ENCODE measurements at regions not wholly inside any gene's neighbourhood (a gene's known extent, or its start where the extent isn't known, plus 50 kb on each side); places are given as distances from the start of the nearest gene placed in this dataset.
"Not testable (repeated sequence)": the region's sequence is repeated elsewhere in the genome, so short reads cannot be mapped to it uniquely, and the experiment has no call there.

DNA sequence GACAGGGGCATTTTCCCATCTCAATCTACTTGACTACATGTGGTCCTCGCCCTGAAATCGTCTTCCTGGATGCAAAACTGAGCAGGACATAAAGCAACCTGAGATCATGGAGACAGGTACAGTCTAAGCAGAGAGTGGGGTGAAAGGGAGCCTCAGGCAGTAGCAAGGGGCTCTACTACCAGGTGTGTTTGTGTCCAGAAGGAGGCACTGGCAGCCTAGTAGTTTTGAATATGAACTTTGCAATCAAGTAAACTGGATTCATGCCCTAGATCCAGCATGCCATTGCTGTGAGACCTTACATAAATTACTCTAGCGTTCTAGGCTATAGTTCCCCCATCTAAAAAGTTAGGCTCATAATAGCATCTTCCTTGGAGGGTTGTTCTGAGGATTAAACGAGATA is 147.4 kb downstream of the TXNL1 start:
- FAIRE-seq (no peak), DNase-seq (ENCODE audit: insufficient read length, low spot score) (no peak)

DNA sequence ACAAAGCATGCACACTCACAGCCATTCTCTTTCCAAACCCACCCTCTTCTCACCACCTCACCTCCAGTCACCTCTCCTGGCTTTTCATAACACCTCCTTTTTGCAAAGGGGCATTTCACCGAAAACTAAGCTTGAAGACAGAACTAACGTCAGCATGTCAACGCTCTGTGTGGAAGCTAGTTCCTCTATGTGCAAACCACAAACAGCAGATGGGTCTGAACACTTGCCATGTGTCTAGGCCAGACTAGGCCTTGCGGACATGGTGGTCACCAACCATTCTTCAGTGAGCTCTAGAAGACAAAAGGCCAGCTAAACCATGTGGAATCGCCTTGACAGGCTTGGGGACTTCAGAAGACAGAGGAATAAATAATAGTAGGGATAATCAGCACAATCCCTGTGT is 148.5 kb downstream of the TXNL1 start:
- FAIRE-seq (no peak), DNase-seq (ENCODE audit: insufficient read length, low spot score) (no peak)

DNA sequence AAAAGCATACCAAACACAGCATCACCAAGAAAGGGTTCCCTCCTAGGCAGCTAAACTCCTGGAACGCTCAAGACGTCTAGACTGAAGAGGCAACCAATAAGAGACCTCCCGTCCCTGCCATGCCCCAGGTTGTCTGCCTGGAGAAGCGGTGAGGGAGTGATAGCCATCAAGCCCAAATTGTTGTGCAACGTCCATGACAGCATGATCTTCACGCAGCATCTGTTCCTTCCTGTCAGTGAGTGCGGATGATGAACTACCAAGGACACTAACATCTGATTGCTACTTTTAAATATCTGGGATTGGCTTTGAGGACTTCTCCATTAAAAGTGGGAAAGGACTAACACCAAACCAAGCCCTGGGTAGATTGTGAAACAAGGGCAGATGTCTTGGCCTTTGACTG is 149.7 kb downstream of the TXNL1 start:
- FAIRE-seq = no peak
- DNase-seq (ENCODE audit: insufficient read length, low spot score) = no peak

DNA sequence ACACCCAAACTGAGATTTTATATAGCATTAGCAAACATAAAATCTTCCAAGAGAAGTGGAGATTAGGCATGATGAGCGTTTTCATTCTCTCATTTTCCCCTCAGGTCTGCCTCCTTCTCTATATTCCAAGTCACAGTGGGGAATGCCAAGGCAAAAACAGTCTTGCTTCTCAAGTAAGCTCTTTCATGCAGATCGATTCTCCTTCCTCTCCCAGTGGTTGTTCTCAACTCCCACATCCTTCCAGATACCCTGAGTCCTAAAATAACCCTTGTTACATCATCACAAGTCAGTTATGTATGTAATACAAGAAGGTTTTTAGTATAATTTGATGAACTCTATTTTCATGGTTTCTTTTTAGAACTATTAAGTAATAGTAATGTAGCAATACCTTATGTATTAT is 150.6 kb downstream of the TXNL1 start:
- FAIRE-seq = no peak
- DNase-seq (ENCODE audit: insufficient read length, low spot score) = no peak

DNA sequence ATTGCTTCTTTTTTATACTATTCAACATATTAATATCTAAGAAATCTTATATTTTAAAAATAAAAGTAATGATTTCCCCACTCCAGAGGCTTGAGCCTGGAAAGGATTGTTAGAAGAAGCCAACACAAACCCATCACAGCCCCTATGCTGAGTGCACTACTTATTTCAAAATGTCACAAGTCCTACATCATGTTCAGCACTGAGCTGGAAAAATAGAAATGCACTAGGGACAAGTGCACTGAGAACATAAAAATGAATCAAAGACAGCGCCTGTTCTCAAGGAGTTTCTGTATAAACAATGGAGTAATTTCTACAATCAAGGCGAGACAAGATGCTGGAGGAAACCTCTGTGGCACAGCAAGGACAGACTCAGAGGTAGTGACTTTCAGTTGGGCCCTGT is 155.0 kb downstream of the TXNL1 start:
- FAIRE-seq = no peak
- DNase-seq (ENCODE audit: insufficient read length, low spot score) = no peak

DNA sequence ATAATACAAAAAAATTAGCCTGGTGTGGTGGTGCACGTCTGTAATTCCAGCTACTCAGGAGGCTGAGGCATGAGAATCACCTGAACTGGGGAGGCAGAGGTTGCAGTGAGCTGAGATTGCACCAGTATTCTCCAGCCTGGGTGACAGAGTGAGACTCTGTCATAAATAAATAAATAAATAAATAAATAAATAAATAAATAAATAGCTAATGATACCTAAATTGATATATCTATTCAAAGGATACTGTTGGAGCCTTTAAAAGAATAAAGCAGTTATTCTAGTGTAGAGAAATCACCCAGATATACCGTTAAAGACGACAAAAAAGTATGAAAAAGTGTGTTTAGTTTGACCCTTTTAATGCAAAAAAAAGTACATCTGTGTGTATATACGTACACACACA is 155.6 kb downstream of the TXNL1 start:
- not testable (repeated sequence) for FAIRE-seq; DNase-seq (ENCODE audit: insufficient read length, low spot score)

DNA sequence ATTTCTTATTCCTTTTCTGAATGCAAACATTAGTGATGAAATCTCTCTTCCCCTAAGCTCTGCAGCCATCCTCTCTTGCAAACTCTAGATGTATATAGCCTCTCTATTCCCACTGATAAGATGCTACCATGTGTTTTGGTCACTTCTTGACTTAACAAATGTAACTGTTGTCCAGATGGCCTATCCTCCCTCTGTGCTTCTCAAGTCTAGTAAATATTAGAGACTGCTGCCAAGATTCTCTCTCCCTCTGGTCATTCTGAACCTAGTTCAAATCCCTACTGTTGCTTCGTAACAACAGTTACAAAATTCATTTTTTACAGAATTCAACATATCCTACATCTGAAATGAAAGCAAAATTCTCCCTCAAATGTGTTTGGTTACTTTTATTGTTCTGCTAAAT is 156.6 kb downstream of the TXNL1 start:
- no peak for DNase-seq (ENCODE audit: insufficient read length, low spot score)
- no peak for FAIRE-seq

DNA sequence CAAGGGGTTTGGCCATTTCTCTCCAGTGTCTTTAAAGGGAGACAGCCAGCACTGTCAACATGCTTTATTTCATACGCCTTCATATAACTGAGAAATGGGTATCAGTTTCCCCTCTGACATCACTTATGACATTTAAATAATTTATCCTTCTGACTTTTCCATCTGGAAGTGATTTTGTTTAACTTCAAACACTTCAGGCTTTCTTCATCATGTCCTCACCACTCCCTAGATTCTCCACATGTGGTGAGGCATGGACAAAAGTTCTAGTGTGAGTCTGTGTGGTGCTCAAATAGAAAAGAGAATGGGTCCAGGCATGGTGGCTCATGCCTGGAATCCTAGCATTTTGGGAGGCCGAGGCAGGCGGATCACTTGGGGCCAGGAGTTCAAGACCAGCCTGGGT is 158.6 kb downstream of the TXNL1 start:
- no peak for FAIRE-seq
- DNase-seq (ENCODE audit: insufficient read length, low spot score) = no peak

DNA sequence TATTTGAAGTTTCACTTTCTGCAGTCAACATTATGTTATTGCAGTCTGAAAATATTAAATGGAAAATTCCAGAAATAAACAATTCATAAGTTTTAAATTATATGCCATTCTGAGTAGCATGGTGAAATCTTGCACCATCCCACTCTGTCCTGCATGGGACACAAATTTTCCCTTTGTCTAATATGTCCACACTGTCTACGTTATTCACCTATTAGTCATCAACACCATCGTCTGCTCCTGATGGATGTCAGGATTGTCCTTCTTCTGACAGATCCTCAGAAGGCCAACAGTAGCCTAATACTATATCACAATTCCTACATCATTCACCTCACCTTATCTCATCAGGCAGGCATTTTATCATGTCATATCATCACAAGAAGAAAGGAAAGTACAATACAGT is 163.1 kb downstream of the TXNL1 start:
- FAIRE-seq = no peak

DNA sequence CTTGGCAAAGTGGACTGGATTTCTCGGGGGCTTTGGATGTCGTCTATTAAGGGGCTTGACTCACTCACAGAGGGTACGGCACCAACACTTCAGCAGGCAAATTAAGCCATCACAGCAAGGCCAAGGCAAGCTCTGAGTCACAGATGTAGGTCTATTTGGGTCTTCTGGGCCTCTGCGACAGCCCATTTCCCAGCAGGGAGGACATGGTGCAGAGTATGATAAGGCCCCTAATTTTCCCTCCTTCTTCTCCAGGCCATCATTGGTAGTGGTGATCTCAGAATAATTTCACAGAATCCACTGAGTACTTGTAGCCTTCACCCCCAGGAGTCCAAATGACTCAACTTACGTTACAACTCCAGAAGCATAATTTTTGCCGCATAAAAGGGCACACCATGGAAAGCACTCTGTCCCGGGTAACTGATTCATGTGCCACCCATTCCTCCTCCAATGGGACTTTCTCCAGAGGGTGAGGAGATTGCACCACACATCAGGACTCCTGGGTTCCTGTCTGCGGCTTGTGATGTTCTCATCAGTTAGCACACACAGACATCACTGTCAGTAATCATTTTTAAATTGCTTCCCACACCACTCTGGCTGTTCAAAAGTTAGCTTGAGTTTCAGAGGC is 164.9 kb downstream of the TXNL1 start:
- DNase-seq (ENCODE audit: insufficient read length, low spot score) = no peak
- no peak for FAIRE-seq

More for the DNA sequence above, 163.1 kb downstream of the TXNL1 start:
- DNase-seq (ENCODE audit: insufficient read length, low spot score) = no peak

DNA sequence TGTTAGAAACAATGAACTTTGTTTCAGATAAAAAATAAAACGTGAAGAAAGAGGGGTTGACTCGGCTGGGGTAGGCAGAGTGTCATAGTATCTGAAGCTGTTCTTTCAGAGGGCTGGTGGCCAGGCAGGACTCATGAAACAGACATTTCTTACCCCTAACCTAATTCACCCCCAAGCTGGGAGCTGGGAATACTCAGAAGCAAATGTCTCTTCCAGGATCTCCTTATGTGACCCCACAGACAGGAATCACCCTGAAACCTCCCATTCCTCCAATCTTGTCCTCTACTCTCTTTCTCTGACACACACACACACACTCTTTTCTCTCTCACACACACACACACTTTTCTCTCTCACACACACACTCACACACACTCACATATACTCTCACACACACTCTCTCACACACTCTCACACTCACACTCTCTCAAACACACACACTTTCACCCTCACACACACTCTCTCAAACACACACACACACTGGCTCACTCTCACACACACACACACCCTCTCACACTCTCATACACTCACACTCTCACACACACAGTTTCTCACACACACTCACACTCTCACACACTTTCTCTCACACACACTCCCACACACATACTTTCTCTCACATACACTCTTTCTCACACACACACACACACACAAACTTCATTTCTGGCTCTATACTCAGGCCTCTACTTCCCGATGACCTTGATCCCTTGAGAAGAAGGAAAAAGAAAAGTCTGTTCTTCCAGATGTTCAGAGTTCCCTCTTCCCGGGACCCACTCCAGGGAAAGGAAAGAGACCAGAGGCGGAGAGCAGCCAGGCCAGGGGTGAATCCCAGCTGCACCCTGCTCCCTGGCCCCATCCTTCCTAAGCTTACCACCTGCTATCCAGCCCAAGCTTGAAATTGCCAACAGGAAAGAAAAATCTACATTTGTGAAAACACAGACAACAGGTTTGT is 167.7 kb downstream of the TXNL1 start:
- FAIRE-seq (no peak), DNase-seq (ENCODE audit: insufficient read length, low spot score) (no peak)

DNA sequence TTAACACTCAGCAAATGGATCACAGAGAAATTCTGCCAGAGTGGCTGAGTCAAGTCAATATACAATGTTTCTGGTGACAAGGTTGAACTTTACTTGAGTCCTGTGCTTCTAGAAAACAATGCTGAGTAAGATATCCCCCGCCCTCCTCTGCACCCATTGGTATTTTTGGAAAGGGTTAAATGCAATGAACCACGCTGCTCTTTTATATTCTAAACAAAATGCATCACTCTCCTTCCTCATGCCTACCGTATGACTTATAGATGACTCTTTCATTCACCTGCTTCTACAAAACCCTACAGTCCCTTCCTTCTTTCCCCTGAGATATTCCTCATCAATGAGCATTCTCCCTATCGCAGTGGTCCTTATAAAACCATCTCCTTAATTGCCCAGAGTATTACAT is 168.8 kb downstream of the TXNL1 start:
- DNase-seq (ENCODE audit: insufficient read length, low spot score) (no peak), FAIRE-seq (no peak)

DNA sequence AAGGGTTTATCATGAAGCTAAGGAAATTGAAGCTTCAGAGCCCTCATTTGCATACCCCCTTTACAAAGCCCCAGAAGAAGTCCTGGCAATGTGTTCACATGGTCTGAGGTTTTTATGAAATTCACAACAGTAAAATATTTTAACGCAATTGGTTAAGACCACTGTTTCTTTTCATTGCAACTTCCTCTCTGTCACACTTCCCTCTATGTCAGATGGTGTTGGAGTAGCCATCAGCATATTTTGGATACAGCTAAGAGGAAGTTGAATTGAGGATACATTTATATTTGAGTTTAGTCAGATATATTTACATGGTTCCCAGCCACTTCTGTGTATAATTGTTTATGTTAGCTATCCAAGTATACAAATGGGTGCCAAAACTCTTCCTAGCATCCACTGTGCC is 170.0 kb downstream of the TXNL1 start:
- FAIRE-seq = no peak
- DNase-seq (ENCODE audit: insufficient read length, low spot score) = no peak

DNA sequence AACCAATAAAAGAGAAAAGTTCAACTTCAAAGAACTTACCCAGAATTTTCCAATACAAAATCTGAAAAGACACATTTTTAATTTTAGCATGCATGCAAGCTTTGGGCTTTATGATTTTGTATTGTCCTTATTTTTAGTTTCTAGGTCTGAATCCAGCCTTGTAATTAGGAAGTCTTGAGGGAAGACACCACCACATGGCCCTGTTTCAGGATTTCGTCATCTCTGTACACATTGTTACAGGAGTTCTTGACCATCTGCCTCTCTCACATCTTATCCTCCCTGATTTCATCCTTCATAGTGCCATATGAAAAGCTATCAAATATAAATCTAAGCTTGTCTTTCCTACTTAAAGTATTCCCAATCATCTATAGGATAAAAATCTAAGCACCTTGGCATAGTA is 176.1 kb downstream of the TXNL1 start:
- FAIRE-seq (no peak), DNase-seq (ENCODE audit: insufficient read length, low spot score) (no peak)

DNA sequence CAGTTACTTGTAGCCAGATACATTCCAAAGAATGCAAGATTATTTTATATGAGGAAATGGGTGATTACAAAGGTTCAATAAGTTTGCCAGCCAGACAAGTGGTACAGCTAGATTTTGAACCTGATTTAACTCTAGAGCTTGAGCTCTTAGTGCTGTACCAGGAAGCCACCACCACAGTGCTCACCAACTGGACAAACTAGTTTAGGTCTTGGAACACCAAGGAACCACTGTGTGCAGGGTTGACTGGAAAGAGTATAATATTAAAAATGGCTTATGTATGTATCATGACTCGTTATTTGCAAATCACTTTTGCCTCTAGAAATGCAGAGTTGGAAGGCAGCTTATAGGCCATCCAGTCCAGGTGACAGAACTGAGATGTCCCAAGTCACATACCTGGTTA is 177.2 kb downstream of the TXNL1 start:
- no peak for FAIRE-seq

DNA sequence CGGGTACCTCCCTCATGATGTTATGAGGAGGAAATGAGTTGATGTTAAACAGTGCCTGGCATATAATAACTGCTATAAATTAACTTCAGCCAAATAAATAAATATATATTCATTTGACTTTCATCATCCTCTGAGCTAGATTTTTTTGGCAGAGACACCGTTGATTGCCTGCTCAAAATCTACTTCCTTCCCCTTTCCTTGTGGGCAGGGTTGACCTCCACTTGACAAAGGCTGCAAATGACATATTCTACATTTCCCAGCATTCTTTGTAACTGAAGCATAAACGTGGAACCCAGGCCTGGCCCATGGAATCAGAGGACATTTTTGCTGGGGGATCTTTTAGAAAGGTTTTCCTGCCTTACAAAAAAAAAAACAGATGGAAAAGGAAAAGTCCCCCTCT is 177.8 kb downstream of the TXNL1 start:
- FAIRE-seq = no peak

More for the DNA sequence above, 177.2 kb downstream of the TXNL1 start:
- DNase-seq (ENCODE audit: insufficient read length, low spot score) = no peak

DNA sequence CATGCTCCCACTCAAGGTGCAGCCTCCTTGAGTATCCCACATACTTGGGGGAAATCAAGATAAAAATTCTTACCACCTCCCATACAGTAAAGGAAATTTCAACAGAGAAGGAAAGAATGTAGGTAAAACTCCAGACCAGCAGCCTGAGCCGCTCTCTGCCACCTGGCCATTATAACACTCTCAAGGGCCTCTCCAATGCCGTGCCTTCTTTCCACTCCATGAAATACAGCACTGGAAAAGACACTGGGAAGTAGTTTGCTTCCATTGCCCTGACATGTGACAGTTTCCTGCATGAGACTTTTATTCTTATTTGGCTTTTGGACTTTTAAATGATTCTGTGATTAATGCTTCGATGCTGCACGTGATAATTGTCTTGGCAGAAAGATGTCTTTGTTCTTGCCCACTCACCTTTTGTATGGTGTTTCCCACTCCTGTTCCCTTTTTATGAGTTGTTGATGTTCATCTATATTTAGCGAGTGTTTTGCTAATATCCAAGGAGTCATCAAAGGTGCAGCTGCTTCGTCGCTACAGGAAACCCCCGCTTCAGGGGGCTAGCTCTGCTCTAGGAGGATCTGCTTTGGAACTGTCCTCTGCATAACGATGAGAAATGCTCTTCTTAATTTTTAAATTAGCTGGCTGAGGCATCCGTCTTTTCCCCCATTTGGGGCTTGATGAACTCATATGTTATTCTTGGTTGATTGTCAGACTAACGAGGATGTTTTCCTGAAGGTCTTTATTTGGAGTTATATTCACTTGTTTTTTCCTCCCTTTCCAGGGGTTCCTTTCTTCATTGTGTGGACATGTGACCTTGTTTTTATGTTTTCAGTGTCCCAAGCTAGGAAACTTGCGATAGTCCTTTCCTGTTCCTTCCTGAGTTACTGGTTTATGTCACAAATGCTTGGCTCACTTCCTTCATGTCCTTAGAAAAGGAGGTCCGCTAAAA is 179.4 kb downstream of the TXNL1 start:
- FAIRE-seq = no peak

More for the DNA sequence above, 177.8 kb downstream of the TXNL1 start:
- DNase-seq (ENCODE audit: insufficient read length, low spot score) = no peak

DNA sequence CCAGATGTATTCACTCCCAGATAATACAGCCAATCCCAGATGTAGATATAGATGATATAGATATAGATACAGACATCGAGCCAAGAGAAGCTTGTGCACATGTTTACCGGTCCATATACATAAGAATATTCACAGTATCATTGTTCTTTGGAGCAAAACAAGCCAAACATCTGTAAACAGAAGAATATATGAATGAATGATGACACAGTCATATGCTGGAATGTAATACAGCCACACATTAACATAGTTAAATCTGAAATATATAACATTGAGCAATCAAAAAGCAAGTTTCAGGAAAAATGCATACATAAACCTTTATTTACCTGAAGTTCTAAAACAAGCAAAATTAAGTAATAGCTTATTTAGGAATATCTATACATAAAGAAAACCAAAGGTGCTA is 182.5 kb downstream of the TXNL1 start:
- no peak for FAIRE-seq
- DNase-seq (ENCODE audit: insufficient read length, low spot score) = no peak

More for the DNA sequence above, 179.4 kb downstream of the TXNL1 start:
- no peak for DNase-seq (ENCODE audit: insufficient read length, low spot score)

DNA sequence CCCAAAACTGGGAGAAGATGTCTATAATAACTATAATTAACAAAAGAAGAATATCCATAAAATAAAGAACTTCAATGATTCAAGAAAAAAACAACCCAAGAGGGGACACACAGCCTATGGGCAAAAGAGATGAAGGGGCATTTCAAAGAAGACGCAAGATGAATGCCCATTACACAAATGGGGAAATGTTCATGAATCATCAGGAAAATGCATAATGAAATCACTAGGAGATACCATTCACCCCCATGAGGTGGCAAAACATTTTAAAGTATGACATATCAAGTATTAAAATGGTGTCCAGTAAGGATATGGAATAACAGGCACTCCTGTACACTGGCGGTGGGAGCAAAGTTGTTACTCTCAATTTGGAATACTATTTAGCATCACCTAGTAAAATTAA is 183.3 kb downstream of the TXNL1 start:
- FAIRE-seq (no peak), DNase-seq (ENCODE audit: insufficient read length, low spot score) (no peak)

DNA sequence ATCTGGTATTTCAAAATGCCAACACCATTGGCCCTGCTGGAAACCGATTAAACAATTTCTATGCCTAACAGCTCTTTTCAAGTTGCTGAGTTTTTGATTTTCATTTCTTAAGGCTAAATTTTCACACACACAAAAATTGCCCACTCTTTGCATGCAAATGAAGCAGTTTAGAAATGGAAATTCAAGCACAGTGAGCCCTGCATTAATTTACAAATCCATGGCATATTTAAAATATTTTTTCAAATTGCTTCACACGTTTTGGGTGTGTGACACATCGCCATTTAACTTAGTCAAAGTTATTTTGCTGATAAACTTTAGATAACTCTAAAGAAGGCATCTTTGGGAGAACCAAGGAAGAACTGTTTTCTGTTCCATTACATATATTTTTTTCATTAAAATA is 184.8 kb downstream of the TXNL1 start:
- FAIRE-seq = no peak
- no peak for DNase-seq (ENCODE audit: insufficient read length, low spot score)

DNA sequence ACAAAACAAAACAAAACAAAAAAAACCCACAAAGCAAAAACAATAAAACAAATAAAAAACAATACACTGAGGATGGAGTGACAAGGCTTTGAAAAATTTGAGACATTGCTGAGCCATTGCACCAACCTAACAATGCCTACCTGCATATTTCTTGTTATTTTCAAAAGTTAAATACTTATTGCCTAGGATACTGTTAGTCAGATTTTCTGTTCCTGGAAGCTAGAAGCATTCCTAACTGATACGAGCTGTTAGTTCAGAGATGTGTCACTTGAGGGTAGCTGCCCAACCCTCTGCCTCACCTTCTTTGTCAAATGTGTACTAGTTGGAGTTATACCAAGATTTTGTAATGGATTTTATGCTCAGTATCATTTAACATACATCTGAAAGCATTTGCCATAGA is 187.2 kb downstream of the TXNL1 start:
- DNase-seq (ENCODE audit: insufficient read length, low spot score) (no peak), FAIRE-seq (no peak)

All from HTR-8/SVneo (cell line).